Keratinocyte (primary cell): ENCODE measurements at regions not wholly inside any gene's neighbourhood (a gene's known extent, or its start where the extent isn't known, plus 50 kb on each side); places are given as distances from the start of the nearest gene placed in this dataset.

Source experiments
- EZH2 ChIP-seq: IDR thresholded peaks from one replicate; pipeline ENCODE4 v1.6.1; 2012; ENCODE audit warnings: inconsistent platforms, mild to moderate bottlenecking, low read length, moderate library complexity
- TF ChIP-seq, protein P1 (sequence below), 3 experiments: IDR thresholded peaks in 1 of 3; conservative IDR thresholded peaks in 1 of 3; optimal IDR thresholded peaks in 1 of 3; 2 replicates in 2 of 3; 3 replicates in 1 of 3; pipeline versions ENCODE3 to v1.5.1; 2011; ENCODE audit warnings: low read length in 3 of 3, mild to moderate bottlenecking in 3 of 3, moderate library complexity in 2 of 3, control low read depth in 1 of 3, inconsistent platforms in 1 of 3; ENCODE audit not compliant: insufficient read depth in 2 of 3; ENCODE audit errors: extremely low read depth in 1 of 3

DNA sequence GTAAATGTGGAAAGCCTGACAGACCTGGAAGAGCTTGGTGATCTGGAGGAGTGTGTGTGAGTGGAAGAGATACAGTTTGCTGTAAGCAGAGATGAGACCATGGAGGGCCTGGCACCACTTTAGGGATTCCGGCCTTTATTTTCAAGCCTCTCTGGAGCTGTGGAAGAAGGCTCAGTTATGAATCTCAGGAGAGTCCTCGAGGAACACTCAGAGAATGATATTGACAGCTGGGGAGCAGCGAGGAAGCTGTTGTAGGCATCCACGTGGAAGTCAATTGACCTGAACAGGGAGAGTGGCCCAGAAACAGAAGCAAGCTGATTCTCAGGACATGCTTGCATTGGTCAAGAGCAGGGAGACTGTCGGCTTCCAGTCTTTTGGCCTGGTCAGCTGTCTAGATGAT lies 108.4 kb upstream of the FOXQ1 start:
- TF ChIP-seq, protein P1, sequence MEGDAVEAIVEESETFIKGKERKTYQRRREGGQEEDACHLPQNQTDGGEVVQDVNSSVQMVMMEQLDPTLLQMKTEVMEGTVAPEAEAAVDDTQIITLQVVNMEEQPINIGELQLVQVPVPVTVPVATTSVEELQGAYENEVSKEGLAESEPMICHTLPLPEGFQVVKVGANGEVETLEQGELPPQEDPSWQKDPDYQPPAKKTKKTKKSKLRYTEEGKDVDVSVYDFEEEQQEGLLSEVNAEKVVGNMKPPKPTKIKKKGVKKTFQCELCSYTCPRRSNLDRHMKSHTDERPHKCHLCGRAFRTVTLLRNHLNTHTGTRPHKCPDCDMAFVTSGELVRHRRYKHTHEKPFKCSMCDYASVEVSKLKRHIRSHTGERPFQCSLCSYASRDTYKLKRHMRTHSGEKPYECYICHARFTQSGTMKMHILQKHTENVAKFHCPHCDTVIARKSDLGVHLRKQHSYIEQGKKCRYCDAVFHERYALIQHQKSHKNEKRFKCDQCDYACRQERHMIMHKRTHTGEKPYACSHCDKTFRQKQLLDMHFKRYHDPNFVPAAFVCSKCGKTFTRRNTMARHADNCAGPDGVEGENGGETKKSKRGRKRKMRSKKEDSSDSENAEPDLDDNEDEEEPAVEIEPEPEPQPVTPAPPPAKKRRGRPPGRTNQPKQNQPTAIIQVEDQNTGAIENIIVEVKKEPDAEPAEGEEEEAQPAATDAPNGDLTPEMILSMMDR (optimal IDR thresholded peaks at IDR 0.05 in 1 of 3, IDR thresholded peaks at IDR 0.05 in 1 of 3, conservative IDR thresholded peaks at IDR 0.05 in 1 of 3; ENCODE audit: extremely low read depth in 1 of 3, insufficient read depth in 2 of 3, low read length in 3 of 3): no peak
- TF ChIP-seq EZH2: no peak
